HG02759 (cell line): ENCODE measurements at regions not wholly inside any gene's neighbourhood (a gene's known extent, or its start where the extent isn't known, plus 50 kb on each side); places are given as distances from the start of the nearest gene placed in this dataset.
A peak's percentile ranks its signal among the peaks of the same experiment; 100 is the strongest.

Source experiments
- ATAC-seq: cut with Tn5 transposase; IDR thresholded peaks from one replicate; pipeline ENCODE4 v1.9.1; 2021; ENCODE audit warnings: mild to moderate bottlenecking, moderate library complexity; ENCODE audit not compliant: unreplicated experiment

- ATAC-seq = no peak
These were observed 291.6 kb upstream of the C9orf72 start for GRCh38 chr9:27864644-27865438.

GRCh38 chr9:27866741-27867140 is 293.5 kb upstream of the C9orf72 start:
- ATAC-seq = no peak

GRCh38 chr9:27870404-27870803 is 297.1 kb upstream of the C9orf72 start:
- ATAC-seq = no peak

- ATAC-seq = no peak
These were observed 306.9 kb upstream of the C9orf72 start for GRCh38 chr9:27880156-27880555.

GRCh38 chr9:27880635-27881034 is 307.4 kb upstream of the C9orf72 start:
- ATAC-seq = no peak

GRCh38 chr9:27888661-27889295 is 315.5 kb upstream of the C9orf72 start:
- peak; percentile 99 for ATAC-seq

GRCh38 chr9:27924502-27924901 is 351.2 kb upstream of the C9orf72 start:
- no peak for ATAC-seq

- ATAC-seq = no peak
These were observed 352.5 kb upstream of the C9orf72 start for GRCh38 chr9:27925815-27926214.

- ATAC-seq = no peak
These were observed 356.6 kb upstream of the C9orf72 start for GRCh38 chr9:27929841-27930240.

GRCh38 chr9:27933210-27934025 is 360.1 kb upstream of the C9orf72 start:
- no peak for ATAC-seq

GRCh38 chr9:27934471-27934870 is 361.2 kb upstream of the C9orf72 start:
- no peak for ATAC-seq

GRCh38 chr9:27939186-27939585 is 365.9 kb upstream of the C9orf72 start:
- no peak for ATAC-seq

GRCh38 chr9:27940535-27940934 is 367.3 kb upstream of the C9orf72 start:
- no peak for ATAC-seq

- no peak for ATAC-seq
These were observed 370.2 kb upstream of the C9orf72 start for GRCh38 chr9:27943501-27943900.

GRCh38 chr9:27945386-27945785 is 372.1 kb upstream of the C9orf72 start:
- no peak for ATAC-seq

- no peak for ATAC-seq
These were observed 377.1 kb upstream of the C9orf72 start for GRCh38 chr9:27950382-27950781.

- no peak for ATAC-seq
These were observed 381.6 kb upstream of the C9orf72 start for GRCh38 chr9:27954858-27955257.

GRCh38 chr9:27963836-27964235 is 390.6 kb upstream of the C9orf72 start:
- no peak for ATAC-seq

GRCh38 chr9:27967210-27967609 is 393.9 kb upstream of the C9orf72 start:
- ATAC-seq = no peak

- ATAC-seq = no peak
These were observed 404.6 kb upstream of the C9orf72 start for GRCh38 chr9:27977931-27978330.

GRCh38 chr9:27985714-27986113 is 412.4 kb upstream of the C9orf72 start:
- ATAC-seq = no peak

- ATAC-seq = peak; percentile 88
These were observed 417.2 kb upstream of the C9orf72 start for GRCh38 chr9:27990524-27990923.
